NOMO-1 treated with DMSO at 0.1 percent for 48 hours (cell line): ENCODE measurements at regions not wholly inside any gene's neighbourhood (a gene's known extent, or its start where the extent isn't known, plus 50 kb on each side); places are given as distances from the start of the nearest gene placed in this dataset.

Experiments
- DNase-seq: peaks from one replicate; lab custom pipeline; 2025; ENCODE audit not compliant: unreplicated experiment; lab: John Stamatoyannopoulos, UW

DNA sequence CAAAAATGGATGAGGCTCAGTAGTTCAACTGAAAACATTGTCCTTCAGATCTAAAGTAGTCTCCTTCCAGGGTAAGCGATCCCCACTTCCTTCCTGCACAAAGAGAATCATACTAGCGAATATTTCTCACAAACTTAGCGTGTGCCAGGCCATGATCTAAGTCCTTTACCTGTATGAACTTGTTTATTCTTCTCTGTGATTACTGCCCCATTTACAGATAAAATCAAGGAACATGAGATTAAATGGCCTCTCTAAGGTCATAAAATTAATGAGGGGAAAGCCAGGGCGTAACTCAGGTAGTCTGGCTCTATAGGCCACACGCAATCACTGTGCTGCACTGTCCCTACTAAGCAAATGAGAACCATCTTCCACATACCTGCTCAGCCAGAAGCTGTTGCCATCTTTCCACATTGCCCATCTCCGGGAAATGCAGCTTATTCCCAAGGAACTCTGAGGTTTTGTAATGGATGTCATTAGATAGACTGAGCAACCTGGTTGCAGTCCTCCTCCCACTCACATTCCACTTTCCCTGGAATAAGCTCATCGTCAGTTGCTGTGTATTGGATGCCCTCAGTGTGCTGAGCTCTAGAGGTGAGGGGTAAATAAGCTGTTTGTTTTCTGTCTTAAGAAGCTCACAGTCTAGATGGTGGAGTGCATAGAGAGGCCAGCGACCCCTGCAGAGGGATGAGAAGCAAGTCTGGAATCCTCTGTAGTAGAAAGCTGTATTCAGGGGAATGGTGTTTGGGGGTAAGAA lies 146.3 kb downstream of the SNX19 start:
- no peak for DNase-seq

DNA sequence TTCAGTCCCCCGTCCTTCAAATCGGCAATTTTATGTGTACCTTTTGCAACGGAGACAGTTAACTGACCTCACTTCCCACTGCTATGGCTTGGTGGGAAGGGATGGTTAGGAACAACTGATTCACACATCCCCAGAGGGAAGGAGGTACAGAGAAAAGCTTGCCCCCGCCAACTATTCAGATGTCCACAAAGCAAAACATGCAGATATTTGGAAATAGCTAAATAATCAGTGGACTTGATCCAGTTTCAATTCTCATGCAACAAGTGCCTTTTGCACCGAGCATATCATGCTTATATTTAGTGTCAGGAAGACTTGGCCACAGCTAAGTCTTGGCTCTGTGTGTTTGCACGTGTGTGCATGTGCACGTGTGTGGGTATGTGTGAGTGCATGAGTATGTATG lies 144.6 kb downstream of the SNX19 start:
- no peak for DNase-seq

DNA sequence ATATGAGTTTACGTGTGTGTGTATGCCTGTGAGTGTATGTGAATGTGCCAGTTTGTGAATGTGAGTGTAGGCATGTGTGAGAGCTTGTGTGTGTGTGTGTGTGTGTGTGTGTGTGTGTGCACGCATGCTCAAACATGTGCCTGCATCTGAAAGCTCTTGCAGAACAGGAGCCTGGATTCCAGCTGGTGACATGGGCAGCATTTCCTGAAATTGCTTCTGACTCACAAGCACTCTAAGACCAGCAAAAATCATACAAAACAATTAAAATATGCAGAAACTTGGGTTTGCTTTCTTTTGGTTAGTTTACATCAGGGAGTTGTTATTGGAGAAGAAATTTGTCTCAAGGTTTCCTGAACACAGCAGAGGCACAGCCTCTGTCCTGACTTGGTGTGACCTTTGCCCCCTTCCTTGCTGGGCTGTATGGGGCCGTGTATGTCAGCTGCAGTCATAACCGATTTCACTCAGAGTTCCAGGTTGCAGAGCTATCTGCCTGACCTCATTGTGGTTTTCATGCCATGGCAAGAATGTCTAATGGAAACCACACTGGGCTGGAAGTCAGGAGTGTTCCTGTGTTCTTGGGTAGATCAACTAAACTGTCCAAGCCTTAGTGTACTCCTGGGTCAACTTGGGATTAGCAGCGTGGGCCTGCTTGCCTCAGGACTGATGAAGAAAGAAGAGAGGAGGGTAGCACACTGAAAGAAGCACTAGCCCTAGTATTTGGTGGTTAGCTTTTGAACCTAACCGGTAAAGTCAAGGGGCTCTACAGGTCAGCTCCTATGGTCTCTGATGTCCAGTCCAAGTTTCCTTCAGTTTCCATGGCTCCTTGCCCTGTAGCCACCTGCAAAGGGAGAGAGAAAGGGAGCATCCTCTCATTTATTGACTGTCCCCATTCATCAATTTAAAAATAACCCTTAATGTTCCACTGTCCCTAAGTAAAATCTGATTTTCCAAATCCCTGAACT lies 143.7 kb downstream of the SNX19 start:
- DNase-seq = no peak

DNA sequence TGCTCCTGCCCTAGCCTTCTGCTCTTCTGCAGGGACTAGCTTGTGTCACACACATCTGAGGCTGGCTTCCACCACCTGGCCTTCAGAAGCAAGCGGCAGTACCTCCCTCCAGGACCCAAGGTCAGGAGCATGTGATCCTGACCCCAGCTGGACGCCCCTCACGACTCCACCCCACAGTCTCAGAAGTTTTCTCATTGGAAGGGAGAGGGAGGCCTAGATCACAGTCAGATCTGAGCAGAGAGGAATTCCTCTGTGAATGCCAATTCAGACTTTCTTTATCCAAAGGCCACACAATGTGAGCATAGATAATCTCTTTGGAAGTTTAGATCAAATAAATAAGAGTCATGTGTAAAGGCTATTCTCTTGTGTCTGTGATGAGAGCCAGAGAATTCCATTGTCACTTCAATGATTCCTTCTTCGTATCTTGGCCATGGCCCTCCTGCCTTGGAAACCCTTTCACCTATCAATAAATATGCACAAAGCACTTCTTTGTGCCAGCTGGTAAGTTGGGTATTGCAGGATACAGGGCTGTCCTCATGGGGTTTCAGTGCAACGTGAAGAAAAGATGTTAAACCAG lies 142.9 kb downstream of the SNX19 start:
- no peak for DNase-seq

DNA sequence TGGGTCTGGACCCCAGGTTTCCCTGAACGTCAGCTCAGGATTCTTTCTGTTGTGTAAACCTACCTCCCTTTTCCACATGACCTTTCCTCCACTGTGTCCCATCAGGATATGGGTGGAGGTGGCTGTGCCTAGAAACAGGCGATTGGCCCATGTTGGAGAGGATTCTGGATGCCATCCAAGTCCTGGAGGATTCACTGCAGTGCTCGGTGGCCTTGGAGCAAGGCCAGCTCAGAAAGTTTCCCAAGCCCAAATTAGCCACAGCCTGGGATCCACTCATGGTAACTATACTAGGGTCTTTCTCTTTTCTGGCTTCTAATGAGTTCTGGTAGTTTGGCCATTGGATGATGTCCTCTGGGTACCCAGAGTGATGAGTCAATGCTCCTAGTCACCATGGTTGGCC lies 141.6 kb downstream of the SNX19 start:
- DNase-seq = no peak

GRCh38 chr11:130775306-130776060 lies 140.8 kb downstream of the SNX19 start:
- no peak for DNase-seq

DNA sequence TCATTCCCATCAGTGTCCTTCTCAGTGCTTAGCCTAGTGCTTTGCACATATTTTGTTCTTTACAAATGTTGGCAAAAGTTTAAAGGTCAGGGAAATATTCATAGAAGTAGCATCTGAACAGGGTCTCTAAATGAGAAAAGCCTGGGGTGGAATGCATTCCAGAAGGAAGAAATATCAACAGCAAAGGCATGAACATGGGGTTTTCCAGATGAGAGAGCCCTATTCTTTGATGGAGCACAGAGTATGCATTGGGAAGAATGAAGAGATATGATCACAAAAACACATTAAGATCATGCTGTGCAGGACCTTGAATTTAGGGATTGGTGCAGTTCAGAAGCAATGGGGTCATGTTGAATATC lies 140.2 kb downstream of the SNX19 start:
- DNase-seq = no peak

GRCh38 chr11:130778026-130778425 lies 138.3 kb downstream of the SNX19 start:
- no peak for DNase-seq

- no peak for DNase-seq
These were observed 137.6 kb downstream of the SNX19 start for GRCh38 chr11:130778705-130779104.

DNA sequence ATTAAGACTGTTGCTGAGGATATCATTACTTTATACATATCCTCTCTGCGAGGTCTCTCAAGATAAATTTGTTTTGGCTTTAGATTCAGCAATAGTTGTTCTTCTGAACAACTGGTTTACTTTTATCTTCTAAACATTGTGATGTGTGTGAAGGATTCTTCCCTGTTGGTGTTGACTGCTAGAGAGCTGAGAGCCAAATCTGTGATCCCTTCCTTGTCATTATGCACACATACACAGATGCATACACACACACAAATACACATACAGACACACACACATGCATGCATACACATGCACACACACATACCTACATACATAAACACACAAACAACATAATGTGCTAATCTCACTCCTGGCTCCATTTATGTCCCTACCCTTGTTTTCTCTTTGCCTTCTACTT lies 137.0 kb downstream of the SNX19 start:
- DNase-seq = no peak

DNA sequence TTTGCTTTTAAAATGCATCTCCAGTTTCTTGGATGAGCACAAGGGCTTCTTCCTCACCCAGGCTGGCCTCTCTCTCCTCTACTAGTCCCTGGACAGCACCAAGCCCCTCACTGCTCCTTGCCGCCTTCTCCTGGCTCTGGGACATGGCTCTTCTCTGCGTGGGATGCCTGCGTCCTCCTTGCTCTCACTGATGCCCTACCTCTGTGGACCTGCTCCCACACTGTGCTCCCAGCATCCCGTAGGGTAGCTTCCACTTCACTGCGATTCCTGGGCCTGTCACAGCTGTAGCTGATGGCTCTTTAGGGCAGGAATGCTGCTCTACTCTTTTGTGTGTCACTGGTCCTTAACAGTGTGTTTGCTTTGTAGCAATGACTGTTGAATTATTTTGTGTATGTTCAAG lies 136.3 kb downstream of the SNX19 start:
- DNase-seq = no peak

- no peak for DNase-seq
These were observed 135.8 kb downstream of the SNX19 start for GRCh38 chr11:130780437-130780836.

- DNase-seq = no peak
These were observed 134.3 kb downstream of the SNX19 start for GRCh38 chr11:130781931-130782330.

GRCh38 chr11:130782361-130783222 lies 133.7 kb downstream of the SNX19 start:
- no peak for DNase-seq

- no peak for DNase-seq
These were observed 133.0 kb downstream of the SNX19 start for GRCh38 chr11:130783323-130783722.

- no peak for DNase-seq
These were observed 130.7 kb downstream of the SNX19 start for GRCh38 chr11:130785380-130786116.

DNA sequence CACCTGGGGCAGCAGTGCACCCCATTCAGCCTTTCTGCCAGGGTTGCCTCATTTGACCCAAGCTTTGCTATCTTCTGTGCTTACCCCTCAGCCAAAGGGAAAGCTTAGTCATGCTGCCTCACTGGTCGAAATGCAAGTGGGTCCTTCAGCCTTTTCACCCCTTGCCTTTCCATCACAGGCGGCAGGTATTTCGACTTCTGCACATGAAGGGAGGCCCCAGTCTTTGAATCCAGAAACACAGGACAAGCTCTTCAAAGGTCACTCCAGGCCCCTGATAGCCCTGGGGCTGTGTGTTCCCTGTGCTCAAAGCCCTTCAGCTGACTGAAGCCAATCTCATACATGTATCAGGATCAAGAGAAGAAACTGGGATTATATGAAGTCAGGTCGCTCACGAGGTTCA lies 129.7 kb downstream of the SNX19 start:
- DNase-seq = no peak

DNA sequence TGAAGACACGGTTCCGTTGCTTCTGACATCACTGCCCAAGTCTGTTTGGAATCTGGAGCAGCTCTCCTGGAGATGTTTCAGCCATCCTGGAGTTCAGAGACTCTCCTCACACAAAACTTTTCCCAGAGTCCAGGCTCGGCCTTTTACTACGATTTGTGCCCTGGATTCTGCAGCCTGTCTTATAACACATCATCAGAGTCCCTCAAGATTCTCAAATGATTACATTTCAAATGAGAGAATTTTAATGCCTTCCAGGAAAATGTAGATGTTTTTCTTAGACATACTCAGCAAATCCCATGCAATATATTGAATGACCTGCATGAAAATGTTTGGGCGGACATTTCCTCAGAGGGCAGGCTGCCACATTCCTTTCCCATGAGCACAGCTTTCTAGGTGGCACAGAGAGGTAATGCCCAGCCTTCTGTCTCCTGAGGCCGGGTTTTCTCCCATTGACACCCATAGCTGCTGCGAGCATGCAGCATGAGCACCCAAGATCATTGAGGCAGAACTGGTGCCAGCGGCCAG lies 129.1 kb downstream of the SNX19 start:
- no peak for DNase-seq

GRCh38 chr11:130787973-130788570 lies 128.2 kb downstream of the SNX19 start:
- no peak for DNase-seq
